GM19351 (cell line): ENCODE measurements at regions not wholly inside any gene's neighbourhood (a gene's known extent, or its start where the extent isn't known, plus 50 kb on each side); places are given as distances from the start of the nearest gene placed in this dataset.
A peak's percentile ranks its signal among the peaks of the same experiment; 100 is the strongest.
"Not testable (repeated sequence)": the region's sequence is repeated elsewhere in the genome, so short reads cannot be mapped to it uniquely, and the experiment has no call there.

Experiments
- ATAC-seq: cut with Tn5 transposase; IDR thresholded peaks from one replicate; pipeline ENCODE4 v1.9.1; 2021; ENCODE audit warnings: mild to moderate bottlenecking, moderate library complexity; ENCODE audit not compliant: unreplicated experiment

DNA sequence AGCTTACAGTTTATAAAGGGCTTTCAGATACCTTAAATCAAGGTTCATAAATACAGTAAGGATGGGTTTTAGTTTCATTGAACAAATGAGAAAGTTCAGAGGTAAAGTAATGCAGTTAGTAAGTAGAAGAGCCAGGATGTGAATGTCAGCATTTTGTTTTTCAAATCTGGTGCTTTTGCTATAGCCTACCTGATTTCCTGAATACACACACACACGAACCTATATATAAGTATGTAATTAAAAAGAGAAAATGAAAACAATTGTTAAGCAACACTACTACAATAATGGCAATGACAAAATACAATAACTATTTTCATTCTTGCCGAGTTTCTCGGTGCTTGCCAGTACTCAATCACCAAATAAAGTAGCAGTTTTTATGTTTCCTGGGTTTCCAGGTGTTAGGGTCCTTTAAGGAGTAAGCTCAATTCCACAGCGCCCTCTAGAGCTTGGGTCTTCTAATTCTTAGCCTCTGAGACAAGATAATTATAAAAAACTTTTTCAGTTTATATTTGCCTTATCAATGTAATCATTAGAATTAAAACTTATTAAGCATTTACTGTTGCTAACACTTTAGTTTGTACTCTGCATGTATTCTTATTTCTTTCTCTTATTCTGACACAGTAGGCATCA is 512.9 kb upstream of the ACVR2A start:
- peak; percentile 81 for ATAC-seq

DNA sequence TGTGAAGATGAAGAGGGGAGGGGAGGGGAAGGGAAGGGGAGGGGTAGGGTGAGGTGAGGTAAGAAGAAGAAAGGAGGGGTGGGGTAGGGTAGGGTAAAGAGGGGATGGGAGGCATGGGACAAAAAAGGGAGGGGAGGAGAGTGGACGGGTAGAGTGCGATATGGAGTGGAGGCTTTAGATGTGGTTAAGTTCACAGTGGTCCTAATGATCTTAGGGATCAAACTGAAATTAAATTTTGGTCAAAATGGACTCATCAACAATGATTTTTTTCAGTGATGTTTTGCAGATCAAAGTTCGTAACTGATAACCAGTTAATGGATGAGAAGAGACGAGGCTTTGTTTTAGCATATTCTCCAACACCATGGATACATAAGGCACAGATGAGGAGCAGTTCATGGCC is 513.9 kb upstream of the ACVR2A start:
- no peak for ATAC-seq

DNA sequence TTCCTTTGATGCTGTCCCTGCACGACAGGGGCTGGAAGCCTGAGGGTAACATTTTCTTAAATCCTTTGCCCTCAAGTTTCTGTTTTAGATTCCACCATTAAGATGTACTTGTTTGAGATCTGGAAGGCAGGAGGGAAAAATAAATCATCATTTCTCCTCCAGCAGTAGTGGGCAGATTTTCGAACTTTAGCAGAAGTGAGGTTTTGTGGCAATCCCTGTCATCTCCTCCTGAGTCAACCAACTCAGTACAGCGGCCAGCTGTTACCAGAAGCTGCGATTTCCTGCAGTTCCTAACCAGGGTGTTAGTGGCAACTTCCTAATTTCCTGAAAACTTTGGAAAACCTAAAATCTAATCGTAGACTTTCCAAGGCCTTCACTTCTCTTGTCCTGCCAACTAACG is 517.2 kb upstream of the ACVR2A start:
- ATAC-seq = peak; percentile 59

DNA sequence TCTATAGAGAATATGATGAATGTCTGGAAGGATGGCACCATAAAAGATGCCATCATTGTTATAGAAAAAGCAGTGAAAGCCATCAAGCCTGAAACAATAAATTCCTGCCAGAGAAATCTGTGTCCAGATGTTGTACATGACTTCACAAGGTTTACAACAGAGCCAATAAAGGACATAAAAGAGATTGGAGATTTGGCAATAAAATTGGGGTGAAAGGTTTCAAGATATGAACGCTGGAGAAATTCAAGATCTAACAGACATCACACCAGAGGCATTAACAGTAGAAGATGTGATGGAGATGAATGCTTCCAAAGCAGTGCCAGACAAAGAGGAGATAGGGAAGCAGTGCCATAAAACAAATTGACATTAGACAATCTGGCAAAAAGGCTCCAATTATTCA is 518.8 kb upstream of the ACVR2A start:
- ATAC-seq = no peak

DNA sequence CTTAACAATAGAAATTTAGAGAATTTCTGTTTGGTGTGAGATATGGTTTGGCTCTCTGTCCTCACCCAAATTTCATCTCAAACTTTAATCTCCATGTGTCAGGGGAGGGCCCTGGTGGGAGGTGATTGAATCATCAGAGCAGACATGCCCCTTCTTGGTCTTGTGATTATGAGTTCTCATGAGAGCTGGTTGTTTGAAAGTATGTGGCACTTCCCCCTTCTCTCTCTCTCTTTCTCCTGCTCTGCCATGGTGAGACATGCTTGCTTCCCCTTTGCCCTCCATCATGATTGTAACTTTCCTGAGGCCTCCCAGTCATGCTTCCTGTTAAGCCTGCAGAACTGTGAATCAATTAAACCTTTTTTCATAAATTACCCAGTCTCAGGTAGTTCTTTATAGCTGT is 524.7 kb upstream of the ACVR2A start:
- ATAC-seq = no peak

DNA sequence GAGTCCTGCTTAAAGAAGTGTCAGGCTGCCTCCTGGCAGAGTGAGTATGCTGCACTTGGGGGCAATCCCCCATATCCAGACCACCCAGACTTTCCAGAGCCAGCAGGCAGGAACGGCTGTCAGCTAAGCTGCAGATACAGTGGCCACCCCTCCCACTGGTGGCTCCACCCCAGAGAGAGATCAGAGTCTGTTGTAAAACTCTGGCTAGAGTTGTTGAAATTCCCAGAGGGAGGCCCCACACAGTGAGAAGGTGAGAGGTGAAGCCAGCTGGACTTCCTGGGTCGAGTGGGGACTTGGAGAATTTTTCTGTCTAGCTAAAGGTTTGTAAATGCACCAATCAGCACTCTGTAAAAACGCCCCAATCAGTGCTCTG is 533.8 kb upstream of the ACVR2A start:
- ATAC-seq = no peak

DNA sequence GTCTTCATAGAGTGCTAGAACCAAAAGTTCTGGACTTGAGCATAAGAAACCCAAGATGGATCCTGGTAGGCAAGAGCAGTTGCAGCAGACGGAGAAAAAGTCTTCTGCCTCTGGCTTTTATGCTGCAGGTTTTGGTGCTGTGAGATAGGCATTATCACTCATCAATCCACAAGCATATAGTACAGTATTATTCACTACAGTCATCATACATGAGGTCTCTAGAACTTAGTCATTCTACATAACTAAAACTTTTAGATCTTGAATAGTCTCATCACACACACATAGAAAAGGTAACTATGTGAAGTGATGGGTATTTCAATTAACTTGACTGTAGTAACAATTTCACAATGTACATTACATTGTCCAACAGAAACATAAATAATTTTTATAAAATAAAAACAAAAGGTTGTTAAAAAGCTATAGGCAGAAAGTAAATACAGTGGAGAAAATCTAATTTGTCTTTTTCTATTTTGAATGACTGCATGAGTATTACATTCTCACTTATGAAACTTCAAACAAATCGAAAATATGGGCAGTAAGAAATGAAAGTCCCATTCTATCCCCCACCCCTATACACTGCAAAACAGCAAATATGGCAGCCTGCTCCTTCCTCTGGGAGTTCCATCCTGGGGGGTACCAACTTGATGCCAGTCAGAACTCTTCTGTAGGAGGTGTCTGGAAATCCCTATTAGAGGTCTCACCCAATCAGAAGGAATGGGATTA is 534.3 kb upstream of the ACVR2A start:
- no peak for ATAC-seq

DNA sequence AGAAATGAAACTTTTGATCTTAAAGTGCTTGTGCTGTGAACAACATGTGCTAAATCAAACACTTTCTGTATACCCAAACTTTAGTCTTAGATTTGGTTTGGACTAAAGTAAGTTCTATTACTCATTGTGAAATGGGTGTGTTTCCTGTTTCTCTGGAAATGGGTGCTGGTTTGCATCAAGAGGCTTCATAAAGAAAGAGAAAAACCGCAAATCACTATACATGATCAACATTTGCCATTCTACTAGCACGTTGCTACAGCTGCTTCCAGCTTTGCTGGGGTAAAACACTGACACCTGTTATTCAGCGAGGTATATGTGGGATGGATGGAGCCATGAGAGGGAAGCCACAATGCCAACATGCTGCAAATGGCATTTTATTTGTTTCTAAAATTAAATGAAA is 547.0 kb upstream of the ACVR2A start:
- ATAC-seq = peak; percentile 92

DNA sequence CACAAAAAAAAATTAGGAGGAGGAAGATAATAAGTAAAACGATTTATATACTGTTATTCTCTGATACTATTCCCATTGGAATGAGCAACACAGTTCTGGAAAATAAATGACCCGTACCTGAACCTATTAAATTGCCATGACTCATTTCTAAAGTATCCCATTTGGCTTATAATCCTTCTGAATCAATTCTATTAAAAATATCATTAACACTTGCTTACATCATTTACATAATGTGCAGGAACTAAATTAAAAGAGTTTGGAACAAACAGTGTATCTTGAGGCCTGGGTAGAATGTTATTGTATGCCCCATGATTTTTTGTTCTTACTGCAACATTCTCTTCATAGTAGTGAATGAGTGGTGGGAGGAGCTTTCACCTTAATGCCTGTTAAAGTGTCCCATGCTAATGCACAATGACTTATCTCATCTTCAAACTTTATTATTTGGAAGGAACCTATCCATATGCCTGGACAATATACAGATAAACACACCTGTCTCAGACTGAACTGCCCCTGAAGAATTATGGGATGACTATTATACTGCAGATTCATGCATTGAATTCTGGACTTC is 549.9 kb upstream of the ACVR2A start:
- ATAC-seq = no peak

DNA sequence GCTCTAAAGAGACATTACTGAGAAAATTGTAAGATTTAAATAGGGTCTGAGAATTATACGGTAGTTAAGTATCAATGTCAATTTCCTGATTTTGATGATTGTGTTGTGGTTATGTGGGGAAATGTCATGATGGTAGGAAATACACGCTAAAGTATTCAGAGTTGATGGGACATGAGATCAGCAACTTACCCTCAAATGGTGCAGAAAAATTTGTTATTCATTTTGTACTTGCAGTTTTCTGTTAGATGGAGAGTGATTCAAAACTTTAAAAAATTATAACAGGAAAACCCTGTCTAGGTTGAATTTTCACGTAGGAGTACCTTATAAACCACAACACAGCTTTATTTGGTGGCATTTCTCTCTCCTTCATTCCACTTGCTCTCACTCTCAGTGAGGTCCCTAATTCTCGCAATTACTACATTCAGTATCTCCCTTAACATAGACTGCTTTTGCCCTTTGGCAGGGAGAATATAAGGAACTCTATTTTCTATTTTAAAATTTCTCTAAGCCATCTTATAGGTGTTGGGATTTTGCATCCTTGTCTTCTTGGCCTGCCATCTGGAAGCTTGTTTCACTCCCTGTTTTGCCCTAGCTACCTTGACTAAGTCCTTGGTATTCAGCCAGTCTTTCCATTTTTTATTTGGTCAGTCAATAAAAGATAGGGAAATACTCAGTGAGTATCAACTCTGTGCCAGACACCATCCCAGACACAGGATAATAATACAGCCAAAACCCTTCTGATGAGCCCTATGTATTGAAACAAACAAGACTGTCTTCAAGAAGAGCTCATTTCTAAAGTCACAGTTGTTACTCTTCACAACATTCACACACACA is 550.6 kb upstream of the ACVR2A start:
- no peak for ATAC-seq

DNA sequence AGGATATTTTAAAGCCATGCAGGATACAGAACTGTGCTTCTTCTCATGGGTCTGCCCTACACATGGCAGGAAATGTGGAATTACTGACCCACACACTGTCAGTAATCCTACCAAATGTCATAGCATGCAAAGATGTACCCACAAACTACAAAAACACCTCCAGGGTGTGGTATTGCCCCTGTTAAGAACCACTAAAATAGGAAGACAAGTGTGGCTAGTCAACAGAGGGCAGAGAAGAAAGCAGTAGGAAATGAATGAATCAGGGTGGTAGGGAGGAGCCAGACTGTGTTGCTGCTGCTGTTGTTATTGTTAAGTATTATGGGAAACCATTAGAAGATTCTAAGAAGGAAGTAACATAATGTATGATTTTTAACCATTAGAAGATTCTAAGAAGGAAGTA is 556.7 kb upstream of the ACVR2A start:
- peak; percentile 64 for ATAC-seq

DNA sequence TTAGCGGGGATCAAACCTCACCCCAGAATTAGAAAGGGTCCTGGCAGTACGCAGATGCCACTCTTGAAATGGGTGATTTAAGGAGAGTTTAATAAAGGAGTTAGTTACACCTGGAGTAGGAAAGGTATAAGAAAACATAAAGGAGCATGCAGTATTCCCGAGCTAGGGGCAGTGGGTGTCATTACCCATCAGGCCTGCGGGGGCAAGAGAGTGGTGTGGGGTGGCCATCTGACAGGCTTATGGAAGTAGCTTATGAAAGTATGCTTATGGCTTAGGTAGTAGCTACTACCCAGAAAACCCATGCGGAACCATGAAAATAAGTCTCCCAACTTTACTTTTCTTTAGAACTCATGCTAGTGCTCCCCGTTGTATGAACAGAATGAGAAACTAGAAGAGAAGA is 568.9 kb upstream of the ACVR2A start:
- ATAC-seq = no peak

DNA sequence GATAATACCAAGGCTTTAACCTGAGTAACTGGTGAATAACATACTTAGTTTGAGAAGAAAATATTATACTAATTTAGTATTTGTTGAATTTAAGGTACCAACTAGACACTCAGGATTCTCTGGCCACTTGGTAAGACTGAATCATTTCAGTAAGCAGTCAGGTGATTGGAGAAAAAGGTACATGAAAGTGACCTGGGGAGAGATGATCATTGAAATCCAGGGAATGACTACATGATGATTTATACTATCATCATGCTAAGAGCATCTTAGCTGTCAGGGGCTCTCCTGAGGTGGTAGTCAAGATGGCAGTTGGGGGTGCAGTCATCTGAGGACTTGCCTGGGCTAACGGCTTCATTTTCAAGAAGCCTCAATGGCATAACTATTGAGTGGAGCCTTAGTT is 571.2 kb upstream of the ACVR2A start:
- no peak for ATAC-seq

DNA sequence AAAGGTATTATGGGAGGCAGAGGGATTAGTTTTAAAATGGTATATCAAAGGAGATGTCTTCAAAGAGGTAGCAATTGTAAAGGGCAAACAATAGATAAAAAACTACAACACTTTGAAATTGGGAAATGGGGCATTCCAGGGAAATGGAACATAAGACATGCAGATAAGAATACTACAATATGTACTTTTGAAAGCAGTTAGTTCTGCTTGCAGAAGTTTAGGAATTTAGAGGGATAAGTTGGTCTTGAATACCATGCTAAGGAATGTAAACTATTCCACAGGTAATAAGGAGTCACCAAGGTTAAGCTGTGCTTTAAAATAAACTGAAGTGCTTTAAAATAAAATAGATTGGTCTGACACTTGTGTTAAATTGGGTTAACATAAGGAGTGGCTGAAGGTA is 571.7 kb upstream of the ACVR2A start:
- ATAC-seq = no peak

DNA sequence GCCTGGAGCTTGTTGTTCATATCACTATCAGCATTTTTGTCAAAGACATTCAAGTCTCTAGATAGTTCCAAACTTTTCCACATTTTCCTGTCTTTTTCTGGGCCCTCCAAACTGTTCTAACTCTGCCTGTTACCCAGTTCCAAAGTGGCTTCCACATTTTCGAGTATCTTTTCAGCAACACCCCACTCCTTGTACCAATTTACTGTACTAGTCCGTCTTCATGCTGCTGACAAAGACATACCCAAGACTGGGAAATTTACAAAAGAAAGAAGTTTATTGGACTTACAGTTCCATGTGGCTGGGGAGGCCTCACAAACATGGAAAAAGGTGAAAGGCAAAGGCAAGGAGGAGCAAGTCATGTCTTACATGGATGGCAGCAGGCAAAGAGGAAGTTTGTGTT is 575.2 kb upstream of the ACVR2A start:
- ATAC-seq = not testable (repeated sequence)

DNA sequence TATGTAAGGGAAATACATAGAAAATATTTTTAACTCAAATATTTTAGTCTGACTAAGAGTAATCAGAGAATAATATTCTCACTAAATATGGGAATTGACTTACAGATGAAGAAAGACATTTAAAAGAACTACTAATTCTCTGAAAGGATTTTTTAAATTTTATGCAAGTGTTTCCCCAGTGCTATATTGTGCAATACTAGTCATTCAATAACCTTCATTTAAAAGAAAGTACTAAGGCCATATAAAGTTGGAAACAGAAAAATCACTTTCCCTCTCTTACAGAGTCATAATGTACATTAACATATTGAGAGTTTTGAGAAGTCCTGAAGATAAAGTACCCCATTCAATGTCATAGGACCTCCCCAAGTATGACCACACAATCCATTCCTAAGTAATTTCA is 584.6 kb upstream of the ACVR2A start:
- no peak for ATAC-seq

DNA sequence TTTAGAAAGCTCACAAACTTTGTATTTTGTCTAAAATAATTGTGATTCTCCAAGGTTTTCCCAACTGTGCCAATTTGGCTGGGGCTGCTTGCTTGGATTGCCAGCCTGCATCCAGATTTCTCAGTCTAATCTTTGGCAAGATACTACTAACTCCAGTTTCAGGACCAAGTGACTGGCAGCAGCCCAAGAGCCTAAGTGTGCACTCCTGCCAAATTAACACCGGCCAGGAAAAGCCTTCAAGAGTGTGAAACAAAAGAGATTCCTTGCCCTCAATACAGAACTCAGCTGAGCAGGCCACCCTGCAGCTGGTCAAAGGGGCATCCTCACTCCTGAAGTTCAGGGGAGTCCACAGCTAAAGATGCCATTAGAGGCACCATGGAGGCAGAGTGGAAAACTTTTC is 589.0 kb upstream of the ACVR2A start:
- no peak for ATAC-seq

DNA sequence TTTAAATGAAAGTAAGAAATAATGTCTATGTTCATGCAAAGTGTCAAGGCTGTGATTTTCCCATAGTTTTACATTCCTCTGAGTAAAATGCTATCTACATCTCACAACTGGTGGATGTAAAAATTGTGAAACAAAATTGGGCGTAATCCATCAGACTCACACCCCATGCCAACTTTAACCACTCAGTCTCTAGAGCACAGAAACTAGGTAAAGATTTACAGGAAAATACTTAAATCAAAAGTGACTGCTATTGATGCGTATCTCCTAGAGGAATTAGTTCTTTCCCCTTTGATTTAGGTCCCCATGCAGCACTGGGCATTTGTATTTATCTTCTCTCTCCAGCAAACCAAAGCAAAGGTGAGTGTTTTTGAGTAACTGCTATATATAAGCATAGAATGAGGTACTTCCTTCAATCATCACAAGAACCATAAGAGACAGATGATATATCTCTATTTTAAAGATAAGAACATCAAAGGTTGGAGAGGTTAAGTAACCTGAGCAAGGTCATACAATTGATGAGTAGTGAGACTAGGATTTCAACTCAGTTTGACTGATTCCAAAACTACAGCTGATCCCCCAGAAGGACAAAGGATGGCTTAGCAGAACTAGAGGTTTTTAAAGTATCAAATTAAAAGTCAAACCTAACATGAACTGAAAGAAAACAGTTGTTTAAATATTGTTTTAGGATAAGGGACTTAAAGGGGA is 594.0 kb upstream of the ACVR2A start:
- ATAC-seq = peak; percentile 55

DNA sequence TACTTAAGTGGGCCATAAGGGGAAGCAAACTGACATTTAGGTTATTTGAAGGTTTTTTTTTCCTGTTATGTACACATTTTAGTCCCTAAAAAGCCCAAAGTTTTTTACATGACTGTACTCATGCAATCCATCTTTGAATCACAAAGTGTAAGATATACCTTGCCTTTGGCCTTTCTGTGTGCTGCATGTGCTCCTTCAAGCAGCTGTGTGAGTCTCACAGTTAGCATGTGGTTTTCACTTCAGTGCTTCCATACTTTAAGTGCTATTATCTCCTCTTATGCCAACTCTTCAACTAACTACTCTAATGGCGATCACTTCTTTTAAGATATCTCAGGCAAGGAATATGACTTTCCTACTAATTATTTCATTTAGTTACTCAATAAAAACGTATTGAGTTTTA is 597.1 kb upstream of the ACVR2A start:
- no peak for ATAC-seq

DNA sequence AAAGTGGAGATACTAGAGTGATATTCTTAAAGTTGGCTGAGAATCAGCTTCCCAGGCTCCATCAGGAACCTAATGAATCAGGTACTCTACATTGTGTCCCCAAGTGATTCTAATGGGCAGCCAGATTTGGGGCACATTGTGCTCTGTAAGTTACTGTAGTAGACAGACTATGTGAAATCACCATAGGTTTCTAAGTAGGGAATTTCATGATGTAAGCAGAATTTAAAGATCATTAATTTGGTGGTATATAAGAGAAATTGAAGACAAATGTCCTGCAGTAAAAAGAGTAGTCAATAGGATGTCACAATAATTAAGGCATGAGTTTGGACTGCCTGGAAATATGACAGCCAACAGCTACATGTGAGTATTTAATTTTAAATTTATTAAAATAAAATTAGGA is 602.4 kb upstream of the ACVR2A start:
- no peak for ATAC-seq

DNA sequence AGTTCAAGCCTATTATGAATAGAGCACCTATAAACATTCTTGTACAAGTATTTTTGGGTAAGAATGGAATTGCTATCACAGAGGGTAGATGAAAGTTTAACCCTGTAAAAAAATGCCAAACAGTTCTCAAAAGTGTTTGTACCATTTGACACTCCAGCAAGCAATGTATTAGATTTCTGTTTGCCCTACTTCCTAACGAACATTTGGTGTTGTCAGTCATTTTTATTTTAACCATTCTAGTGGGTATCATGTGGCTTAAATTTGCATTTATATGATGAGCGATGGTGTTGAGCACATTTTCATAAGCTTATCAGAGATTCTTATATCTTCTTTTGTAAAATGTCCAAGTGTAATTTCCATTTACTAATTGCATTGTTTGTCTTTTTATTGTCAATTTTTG is 608.2 kb upstream of the ACVR2A start:
- ATAC-seq = no peak
